BE2C (cell line): ENCODE measurements at regions not wholly inside any gene's neighbourhood (a gene's known extent, or its start where the extent isn't known, plus 50 kb on each side); places are given as distances from the start of the nearest gene placed in this dataset.

Source experiments
- DNase-seq: peaks from one replicate; pipeline ENCODE4 v3.0.0-alpha.2; 2020
- H3K27me3 ChIP-seq: fragments of 250-450 bp; sonication (Bioruptor Pico); 2 replicates; pipeline ENCODE4 v1.5.1; 2020; ENCODE audit warnings: mild to moderate bottlenecking
- H3K36me3 ChIP-seq: fragments of 250-450 bp; sonication (Bioruptor Pico); 2 replicates; pipeline ENCODE4 v1.5.1; 2020; ENCODE audit warnings: mild to moderate bottlenecking
- H3K4me1 ChIP-seq: fragments of 250-450 bp; sonication (Bioruptor Pico); 2 replicates; pipeline ENCODE4 v1.5.1; 2020
- H3K4me3 ChIP-seq: 2 replicates; pipeline ENCODE4 v1.5.1; 2011; ENCODE audit warnings: low read depth, low read length
- H3K9me3 ChIP-seq: fragments of 250-450 bp; sonication (Bioruptor Pico); 2 replicates; pipeline ENCODE4 v1.5.1; 2020
- TF ChIP-seq, protein P1 (sequence below): IDR thresholded peaks from 2 replicates; pipeline ENCODE4 v1.5.1; 2012; ENCODE audit warnings: mild to moderate bottlenecking, low read depth, low read length

DNA sequence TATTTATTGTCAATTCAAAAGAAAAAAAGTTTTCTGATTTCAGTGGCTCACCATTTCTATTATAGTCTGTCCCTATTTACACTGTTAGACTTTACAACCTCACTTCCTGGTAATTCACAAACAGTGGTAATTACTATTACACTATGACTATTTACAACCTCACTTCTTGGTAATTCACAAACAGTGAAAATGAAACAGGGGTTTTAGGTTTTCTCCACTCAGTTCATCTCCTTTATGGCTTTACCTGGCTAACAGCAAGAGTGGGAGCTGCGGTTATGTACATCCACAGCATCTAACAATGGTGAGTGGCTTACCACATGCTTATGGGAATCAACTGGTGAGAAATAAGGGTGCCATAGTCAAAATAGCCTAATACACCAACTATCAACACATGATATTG lies 166.4 kb downstream of the CASP12 start:
- H3K27me3 ChIP-seq, result no peaks in the 10 kb centered on the region
- H3K4me1 ChIP-seq, result peaks cover 2% of the 10 kb centered on the region; the same call in 1 of the 2 replicates
- no peaks in the 10 kb centered on the region for H3K9me3 ChIP-seq
- TF ChIP-seq, protein P1, sequence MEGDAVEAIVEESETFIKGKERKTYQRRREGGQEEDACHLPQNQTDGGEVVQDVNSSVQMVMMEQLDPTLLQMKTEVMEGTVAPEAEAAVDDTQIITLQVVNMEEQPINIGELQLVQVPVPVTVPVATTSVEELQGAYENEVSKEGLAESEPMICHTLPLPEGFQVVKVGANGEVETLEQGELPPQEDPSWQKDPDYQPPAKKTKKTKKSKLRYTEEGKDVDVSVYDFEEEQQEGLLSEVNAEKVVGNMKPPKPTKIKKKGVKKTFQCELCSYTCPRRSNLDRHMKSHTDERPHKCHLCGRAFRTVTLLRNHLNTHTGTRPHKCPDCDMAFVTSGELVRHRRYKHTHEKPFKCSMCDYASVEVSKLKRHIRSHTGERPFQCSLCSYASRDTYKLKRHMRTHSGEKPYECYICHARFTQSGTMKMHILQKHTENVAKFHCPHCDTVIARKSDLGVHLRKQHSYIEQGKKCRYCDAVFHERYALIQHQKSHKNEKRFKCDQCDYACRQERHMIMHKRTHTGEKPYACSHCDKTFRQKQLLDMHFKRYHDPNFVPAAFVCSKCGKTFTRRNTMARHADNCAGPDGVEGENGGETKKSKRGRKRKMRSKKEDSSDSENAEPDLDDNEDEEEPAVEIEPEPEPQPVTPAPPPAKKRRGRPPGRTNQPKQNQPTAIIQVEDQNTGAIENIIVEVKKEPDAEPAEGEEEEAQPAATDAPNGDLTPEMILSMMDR, result no peak
- no peak overlapping the region for H3K4me3 ChIP-seq
- no peaks in the 10 kb centered on the region for H3K36me3 ChIP-seq
- no peak for DNase-seq

DNA sequence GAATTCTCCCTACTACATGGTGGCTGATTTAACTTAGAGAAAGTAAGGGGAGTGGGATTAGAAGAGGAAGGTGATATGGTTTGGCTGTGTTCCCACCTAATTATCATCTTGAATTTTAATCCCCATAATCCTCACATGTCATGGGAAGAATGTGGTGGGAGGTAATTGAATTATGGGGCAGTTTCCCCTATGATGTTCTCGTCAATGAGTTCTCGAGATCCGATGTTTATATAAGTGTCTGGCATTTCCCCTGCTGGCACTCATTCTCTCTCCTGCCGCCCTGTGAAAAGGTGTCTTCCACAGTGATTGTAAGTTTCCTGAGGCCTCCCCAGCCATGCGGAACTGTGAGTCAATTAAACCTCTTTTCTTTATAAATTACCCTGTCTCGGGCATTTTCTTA lies 169.3 kb downstream of the CASP12 start:
- peaks cover 2% of the 10 kb centered on the region; the same call in 1 of the 2 replicates for H3K4me1 ChIP-seq

DNA sequence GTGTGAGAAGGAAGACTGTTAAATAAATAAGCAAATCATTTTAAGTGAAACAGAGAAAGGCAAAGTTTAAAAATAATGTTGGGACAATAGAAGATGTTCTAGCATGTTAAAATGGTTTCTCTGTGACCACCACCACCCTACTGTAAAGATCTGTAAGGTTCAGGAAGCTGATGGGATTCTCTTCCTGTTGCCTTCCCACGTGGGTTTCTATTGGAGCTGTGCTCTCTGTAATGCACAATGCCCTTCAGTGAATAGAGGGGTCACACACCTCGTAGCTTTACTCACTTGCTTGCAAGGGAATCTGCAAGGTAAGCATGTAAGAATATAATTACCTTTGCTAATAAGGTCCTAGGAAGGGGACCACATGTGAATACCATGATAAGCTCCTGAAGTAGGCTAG lies 170.5 kb downstream of the CASP12 start:
- DNase-seq, result no peak
- H3K27me3 ChIP-seq, result no peaks in the 10 kb centered on the region
- H3K36me3 ChIP-seq, result no peaks in the 10 kb centered on the region
- no peaks in the 10 kb centered on the region for H3K9me3 ChIP-seq
- H3K4me3 ChIP-seq, result no peak overlapping the region
- TF ChIP-seq, protein P1, result no peak
- peaks cover 2% of the 10 kb centered on the region; the same call in 1 of the 2 replicates for H3K4me1 ChIP-seq

More for the DNA sequence above, 169.3 kb downstream of the CASP12 start:
- H3K9me3 ChIP-seq, result no peaks in the 10 kb centered on the region
- no peak for DNase-seq
- H3K4me3 ChIP-seq, result no peak overlapping the region
- TF ChIP-seq, protein P1, result no peak
- H3K36me3 ChIP-seq, result no peaks in the 10 kb centered on the region
- H3K27me3 ChIP-seq, result no peaks in the 10 kb centered on the region

DNA sequence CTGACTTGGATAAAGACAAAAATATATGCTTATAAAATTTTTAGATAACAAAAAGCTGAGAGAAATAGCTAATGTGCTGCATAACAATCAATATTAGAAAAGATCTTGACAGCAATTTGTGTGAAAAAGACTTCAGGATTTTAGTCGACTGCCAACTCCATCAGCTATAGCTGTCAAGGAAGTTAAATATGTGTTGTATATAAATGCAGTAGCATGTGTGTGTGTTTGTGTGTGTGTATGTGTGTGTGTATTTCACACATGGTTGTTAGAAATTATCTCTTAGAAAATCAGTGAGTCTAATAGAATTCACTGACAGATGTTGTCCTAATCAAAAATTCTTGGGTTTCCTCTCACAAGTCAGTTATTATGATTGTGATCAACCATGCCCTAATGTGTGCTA lies 171.2 kb downstream of the CASP12 start:
- Histone ChIP-seq H3K9me3 (no peaks in the 10 kb centered on the region), H3K4me3 (no peak overlapping the region), H3K27me3 (no peaks in the 10 kb centered on the region), H3K4me1 (peaks cover 2% of the 10 kb centered on the region; the same call in 1 of the 2 replicates), H3K36me3 (no peaks in the 10 kb centered on the region)
- TF ChIP-seq, protein P1, result no peak
- DNase-seq, result no peak

DNA sequence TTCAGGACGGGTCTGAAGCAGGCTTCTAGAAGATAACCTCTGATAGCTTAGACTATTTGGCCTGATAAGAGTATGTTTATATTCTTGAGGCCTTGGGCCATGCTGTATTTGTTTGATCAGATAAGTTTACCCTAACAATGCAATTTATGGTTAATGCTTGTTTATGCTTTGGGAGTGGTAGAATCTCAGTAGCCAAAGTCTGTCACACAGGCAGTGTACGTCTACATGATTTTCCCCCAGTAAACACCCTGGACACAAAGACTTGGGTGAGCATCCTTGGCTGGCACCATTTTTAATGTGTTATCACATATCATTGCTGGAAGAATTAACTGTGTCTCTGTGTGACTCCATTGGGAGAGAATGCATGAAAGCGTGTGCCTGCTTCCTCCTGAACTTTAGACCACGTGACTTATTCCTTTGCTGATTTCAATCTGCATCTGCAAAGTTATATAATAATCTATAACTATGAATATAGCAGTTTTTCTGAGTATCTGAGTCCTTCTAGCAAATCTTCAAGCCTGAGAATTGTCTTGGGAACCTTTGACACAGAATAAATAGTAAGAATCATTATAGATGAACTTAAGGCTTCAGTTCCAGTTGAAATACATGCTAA lies 172.4 kb downstream of the CASP12 start:
- H3K4me3 ChIP-seq, result no peak overlapping the region
- no peaks in the 10 kb centered on the region for H3K4me1 ChIP-seq
- TF ChIP-seq, protein P1, result no peak
- no peaks in the 10 kb centered on the region for H3K27me3 ChIP-seq
- DNase-seq, result no peak
- no peaks in the 10 kb centered on the region for H3K9me3 ChIP-seq
- H3K36me3 ChIP-seq, result no peaks in the 10 kb centered on the region

DNA sequence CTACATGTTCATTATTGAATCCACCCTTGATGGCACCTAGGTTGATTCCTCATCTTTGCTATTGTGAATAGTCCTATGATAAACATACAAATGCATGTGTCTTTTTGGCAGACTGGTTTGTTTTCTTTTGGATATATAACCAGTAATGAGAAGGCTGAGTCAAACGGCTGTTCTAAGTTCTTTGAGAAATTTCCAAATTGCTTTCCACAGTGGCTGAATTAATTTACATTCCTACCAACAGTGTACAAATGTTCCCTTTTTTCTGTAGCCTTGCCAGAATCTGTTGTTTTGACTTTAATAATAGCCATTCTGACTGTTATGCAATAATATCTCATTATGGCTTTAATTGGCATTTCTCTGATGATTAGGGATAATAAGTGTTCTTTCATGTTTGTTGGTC lies 184.9 kb downstream of the CASP12 start:
- DNase-seq, result no peak
- TF ChIP-seq, protein P1, result no peak
- H3K36me3 ChIP-seq, result no peaks in the 10 kb centered on the region
- H3K4me3 ChIP-seq, result no peak overlapping the region
- H3K4me1 ChIP-seq, result no peaks in the 10 kb centered on the region
- no peaks in the 10 kb centered on the region for H3K9me3 ChIP-seq
- no peaks in the 10 kb centered on the region for H3K27me3 ChIP-seq
